HUDEP-2 (cell line): ENCODE measurements at regions not wholly inside any gene's neighbourhood (a gene's known extent, or its start where the extent isn't known, plus 50 kb on each side); places are given as distances from the start of the nearest gene placed in this dataset.
"Not testable (repeated sequence)": the region's sequence is repeated elsewhere in the genome, so short reads cannot be mapped to it uniquely, and the experiment has no call there.

Source experiments
- DNase-seq, 76 experiments: peaks; one replicate each; lab custom pipeline; 2025; ENCODE audit not compliant: unreplicated experiment in 76 of 76; lab: John Stamatoyannopoulos, UW

DNA sequence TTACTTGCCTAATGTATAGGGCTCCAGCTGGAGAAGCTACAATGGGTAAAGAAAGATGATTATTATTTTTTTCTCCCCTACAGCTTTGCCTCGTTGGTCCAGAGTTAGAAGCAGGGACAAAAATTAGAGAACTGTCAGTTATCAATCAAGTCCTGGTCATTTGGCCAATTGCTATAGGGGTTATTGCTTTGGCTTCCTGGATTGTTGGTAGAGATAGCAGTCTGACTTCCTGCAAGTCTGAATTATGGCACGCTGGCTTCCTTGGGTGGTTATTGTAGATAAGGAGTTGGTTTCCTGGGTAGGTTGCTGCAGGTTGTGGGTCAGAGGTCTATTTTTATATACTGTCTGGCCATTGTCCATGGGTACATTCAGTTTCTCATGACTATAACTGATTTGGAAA lies 84.7 kb upstream of the ELAC2 start:
- DNase-seq, result no peak

DNA sequence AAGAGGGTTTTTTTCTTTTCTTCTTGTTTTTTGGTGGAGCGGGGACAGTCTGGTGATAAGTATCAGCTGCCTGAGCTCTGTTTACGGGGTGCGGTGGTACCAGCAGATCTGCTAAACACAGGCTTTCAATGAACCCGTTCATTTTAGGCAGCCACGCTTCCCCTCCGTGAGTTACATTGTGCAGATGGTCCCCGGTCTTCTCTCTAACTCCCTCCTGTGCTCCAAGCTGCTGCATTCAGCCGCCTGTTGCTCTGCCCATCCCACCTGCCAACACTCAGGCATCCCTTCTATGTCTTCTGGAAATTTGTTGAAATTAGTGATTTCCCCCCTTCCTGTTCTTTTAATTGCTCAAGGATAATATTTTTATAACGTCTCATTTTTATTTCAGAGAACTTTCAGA lies 82.1 kb upstream of the ELAC2 start:
- no peak for DNase-seq

DNA sequence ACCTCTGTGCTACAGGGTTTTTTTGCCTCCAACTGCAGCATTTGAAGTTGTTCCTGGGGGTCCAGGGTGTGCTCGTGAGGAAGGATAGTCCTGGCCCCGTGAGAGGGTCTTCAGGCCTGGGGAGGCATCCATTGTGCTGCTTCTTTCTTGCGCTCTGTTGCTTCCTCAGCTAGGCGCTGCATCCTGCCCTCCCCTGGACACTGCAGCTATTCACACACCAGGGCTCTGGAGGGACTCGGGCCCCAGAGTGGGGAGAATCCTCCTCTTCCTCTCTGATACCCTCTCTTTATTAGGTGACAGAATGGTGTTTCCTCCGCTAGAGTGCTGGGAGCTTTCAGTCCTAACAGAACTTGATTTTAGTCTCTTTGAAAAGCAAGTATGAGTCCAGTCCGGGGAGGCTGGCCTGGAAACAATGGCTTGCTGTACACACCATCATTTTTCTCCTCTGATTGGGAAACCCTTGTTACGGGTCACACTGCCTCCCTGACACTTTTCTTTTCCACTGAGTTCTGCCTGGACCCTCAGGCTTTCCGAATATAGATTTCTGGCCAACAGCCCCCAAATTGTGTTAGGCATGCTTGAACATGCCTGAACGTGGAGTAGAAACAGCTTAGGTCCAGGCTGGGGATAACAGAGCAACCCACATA lies 81.4 kb upstream of the ELAC2 start:
- no peak for DNase-seq

DNA sequence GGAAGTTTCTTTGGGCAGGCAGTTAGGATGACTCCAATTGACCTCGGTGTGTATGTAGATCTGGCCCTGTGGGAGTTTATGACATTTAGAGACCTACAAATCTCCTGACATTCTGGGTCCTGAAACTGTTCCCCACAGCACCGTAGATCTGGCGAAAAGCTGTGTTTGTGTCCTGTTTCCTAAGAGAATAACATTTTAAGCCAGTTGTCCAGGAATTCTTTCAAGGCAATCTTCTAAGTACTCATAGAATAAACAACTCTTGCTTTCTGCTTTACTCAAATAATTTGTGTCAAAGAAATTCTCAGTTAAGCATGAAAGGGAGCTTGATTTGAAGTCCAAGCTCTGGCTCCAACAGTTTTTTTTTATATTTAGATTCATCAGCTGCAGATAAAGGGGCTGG lies 78.5 kb upstream of the ELAC2 start:
- no peak for DNase-seq

DNA sequence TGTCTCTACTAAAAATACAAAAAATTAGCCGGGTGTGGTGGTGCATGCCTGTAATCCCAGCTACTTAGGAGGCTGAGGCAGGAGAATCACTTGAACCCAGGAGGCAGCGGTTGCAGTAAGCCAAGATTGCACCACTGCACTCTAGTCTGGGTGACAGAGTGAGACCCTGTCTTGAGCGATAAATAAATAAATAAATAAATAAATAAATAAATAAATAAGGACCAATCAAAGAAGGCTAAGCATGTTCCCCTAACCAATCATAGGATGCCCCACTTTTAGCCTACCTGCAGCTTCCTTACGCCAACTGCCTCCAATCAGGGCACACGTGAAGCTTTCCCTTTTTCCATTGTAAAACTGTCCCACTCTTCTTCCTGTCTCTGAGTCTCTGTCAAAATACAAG lies 74.2 kb upstream of the ELAC2 start:
- DNase-seq, result not testable (repeated sequence)

DNA sequence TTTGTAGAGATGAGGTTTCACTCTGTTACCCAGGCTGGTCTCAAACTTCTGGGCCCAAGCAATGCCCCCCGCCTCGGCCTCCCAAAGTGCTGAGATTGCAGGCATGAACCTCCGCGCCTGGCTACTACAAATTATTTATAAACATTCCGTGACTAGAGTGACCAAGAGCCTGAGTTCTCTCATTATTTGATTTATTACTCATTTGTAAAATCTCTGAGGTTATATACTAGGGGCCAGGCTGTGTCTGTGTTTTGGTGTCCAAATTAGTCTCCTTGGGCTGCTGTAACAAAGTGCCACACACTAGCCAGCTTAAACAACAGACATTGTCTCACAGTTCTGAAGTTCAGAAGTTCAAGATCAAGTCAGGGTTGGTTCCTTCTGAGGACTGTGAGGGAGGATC lies 70.8 kb upstream of the ELAC2 start:
- no peak for DNase-seq

DNA sequence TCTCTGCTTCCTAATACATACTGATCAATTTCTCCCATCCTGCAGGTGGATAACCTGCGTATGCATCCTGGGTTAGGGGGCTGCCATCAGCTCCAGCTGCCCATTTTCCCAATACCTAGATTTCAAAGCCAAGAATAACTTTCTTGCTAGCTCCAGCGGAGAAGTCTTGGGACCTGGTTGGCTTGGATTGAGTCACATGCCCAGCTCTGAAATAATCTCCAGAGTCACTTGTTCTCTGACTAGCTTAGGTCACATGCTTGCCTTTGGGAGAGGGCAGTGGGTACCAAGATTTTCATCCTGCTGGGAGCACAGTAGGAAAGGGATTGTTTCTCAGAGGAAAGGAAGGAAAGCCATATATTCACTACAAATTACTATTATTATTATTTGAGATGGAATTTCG lies 70.0 kb upstream of the ELAC2 start:
- no peak for DNase-seq

DNA sequence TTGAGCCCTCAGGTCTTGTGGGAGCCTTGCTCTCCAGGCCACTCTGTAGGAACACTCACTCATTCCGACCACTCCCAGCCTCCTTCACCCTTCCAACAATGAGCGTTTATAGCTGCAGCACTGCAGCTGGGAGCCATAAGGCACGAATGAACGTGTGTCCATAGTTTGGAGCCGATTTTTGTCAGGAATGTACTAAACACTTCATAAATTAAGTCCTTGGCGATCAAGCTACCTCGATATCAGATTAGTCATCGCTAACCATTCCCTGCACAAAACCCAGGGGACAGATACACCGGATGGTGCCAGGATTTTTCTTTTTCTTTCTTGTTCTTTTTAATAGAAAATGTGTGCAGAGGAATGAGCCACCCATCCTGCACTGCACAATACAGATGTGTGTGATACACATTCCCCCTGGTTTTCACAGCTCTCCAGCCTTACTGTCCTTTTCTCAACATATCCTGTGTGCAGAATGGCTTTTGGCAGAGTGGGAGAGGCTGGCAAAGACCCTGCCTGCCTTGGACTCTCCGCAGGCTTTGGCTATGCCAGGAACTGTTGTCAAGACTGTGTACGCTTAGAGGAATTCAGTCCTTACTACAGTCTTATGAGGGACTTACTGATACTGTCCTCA lies 68.4 kb upstream of the ELAC2 start:
- no peak for DNase-seq

DNA sequence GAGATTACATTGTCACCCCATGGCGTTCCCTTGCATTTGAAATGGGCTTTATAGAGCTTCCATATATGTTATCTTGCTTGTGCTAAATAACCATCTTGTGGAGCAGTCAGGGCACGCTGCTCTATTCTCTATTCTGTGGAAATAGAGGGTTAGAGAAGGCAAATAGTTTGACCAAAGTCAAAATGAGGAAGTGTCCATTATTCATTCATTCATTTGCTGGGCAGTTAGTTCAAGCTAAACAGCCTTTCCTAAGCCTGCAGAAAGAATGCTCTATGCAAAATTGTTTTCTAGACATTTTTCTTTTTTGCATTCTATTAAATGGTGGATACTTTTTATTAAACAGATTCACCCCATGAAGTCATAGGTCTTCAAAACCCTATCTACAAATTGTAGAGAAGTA lies 67.8 kb upstream of the ELAC2 start:
- no peak for DNase-seq

DNA sequence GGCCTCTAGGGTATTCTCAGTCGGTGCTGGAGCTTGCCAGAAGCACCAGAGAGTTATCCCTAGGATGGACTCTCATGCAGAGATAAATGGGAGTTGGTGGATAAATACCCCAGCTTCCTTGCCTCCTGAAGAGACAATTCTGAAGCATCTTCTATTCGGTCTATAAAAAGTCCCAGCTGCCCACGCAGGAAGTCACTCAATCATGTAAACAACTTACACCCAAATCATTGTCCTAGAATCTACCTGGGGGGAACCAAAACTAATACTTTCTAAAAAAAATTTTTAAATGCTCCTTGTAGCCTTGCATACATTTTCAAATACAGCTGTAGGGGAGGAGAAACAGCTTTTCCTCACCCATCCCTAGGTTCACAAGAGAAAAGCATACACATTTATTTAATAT lies 66.6 kb upstream of the ELAC2 start:
- no peak for DNase-seq

DNA sequence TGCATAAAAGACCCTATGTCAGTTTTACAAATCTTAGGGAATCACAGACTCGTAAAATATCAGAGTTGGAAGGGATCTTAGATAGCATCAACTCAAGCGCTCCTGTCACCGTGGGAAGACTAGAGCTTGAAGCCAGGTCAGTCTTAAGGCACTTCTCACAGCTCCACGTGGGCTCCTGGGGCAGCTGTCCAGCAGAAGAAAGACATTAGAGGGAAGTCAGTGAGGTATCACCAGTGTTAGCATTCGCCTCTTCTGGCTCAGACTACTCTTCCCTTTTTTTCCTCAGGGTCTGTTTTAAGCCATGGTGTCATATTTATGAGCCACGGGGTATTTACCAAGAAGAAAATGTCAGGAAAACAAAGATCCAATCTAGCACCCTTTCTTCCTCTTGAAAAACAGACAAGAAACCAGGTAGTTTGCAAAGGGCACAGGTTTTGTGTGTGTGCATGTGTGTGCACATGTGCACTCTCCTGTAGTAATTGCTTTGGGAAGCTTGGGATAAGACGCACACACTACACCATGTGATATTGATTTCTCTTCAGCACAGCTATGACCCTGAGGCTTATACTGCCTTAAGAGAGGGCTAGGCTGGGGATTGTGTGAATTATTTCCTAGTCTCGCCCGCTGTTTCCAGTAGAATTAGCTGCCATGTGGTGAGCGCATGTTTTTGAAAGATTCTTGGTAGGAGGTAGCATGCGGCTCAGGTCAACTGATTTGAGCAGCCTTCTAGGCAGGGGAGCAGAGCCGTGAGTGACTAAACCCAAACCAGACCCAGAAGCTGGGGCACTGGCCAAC lies 61.0 kb upstream of the ELAC2 start:
- DNase-seq, result no peak

DNA sequence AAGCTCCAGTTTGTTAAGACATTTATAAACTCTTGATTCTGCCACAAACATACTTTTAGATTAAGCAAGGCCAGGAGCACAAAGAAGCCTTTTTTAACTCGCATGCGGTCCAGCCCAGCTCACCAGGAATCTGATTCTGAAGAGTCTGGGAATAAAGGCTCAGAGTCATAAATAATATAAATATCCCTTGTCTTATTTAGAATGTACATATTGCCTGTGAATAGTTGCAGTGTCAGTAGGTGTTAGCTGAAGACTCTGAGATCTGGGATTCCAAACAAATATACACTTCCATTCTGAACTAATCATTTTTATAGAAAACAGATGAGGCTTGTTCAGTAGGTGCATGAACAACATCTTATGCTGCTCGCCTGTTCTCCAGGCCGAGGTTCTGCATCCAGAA lies 59.1 kb upstream of the ELAC2 start:
- no peak for DNase-seq

DNA sequence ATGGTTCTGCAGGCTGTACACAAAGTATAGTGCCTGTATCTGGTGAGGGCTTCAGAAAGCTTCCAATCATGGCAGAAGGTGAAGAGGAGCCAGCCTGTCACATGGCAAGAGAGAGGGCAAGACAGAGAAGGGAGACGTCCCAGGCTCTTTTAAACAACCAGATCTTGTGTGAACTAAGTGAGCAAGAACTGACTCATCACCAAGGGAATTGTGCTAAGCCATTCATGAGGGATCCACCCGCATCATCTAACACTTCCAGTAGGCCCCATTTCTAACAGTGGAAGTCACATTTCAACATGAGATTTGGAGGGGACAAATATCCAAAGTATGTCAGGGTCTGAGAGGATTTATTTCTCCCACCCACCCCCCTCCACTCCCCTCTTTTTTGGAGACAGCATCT lies 56.2 kb upstream of the ELAC2 start:
- DNase-seq, result no peak

DNA sequence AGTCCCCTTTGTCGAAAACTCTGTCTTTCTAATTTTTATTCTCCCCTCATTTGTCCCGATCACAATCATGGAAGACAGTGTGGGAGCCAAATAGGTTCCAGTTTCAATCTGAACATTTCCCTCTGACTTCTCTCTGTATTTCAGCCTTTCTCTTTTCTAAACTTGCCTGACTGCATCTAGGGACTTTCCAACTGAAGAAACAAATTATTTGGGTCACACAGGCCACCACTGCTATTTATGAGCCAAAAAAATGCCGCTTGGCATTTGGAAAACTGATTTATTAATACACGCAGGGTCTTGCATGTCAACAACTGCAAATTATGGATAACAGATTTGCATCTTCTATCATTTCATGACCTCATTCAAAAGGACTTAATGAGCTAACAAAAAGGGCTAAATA lies 55.2 kb upstream of the ELAC2 start:
- no peak for DNase-seq

DNA sequence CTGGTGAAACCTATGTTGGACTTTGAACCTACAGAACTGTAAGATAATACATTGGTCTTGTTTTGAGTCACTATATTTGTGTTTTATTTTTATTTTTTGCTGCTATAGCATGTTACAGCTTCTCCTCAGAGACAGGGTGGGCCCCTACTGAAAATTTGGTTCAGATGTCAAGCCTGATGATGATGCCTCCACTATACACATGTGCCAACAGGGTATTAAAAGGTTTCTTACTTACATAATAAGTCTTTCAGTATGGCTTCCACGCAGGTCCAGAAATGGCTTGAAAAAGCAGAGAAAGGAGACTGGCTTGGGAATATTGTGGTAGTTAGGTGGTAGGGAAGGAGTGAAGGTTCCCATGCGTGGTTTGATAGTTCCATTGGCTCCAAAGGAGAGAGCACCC lies 52.9 kb upstream of the ELAC2 start:
- no peak for DNase-seq

DNA sequence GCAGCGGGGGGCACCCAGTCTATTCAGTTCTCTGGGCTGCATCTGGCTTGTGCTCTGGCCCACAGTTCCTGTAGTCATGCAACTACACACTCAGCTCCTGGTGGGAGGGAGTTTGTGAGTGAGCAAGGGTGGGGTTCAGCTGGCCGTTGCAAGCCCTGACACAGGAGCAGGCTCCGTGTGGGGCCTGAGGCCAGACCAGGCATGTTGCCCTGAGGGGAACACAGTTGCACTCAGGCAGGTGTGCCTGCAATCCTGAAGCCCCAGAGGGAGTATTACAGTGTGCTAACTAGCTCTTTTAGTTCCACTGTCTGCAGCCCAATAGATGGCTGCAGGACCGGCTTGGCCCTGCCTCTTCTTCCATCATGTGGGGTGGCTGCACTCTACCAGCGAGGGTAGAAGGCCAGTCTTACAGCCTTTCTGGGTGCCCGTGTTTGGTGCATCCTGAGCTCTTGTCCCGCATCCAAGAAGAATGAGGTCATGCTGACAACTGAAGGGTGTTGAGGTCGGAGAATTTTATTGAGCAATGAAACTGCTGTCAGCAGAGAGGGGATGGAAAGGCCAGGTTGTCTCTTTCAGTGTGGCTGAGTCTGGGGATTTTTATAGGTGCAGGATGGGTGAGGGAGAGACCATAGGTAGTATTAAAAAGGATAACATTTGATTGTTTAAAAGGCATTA lies 49.9 kb upstream of the ELAC2 start:
- no peak for DNase-seq
